Sigmoid colon (tissue), 6 donors: ENCODE measurements at regions not wholly inside any gene's neighbourhood (a gene's known extent, or its start where the extent isn't known, plus 50 kb on each side); places are given as distances from the start of the nearest gene placed in this dataset.

Source experiments
- DNase-seq: peaks from one replicate; pipeline ENCODE4 v3.0.0-alpha.2; 2019
- H3K27ac ChIP-seq, 4 donors: fragments of 200-600 bp; sonication (generic); one replicate each; pipeline ENCODE4 v1.5.1; 2016 to 2019; ENCODE audit warnings: mild to moderate bottlenecking in 1 of 4
- H3K27me3 ChIP-seq, 3 donors: fragments of 200-600 bp; sonication (generic); one replicate each; pipeline ENCODE4 v1.5.1; 2019; ENCODE audit warnings: mild to moderate bottlenecking in 1 of 3
- H3K36me3 ChIP-seq, 4 donors: fragments of 200-600 bp; sonication (generic); one replicate each; pipeline ENCODE4 v1.5.1; 2016 to 2019
- H3K4me1 ChIP-seq, 4 donors: fragments of 200-600 bp; sonication (generic); one replicate each; pipeline ENCODE4 v1.5.1; 2017 to 2019
- H3K4me3 ChIP-seq, 4 donors: fragments of 200-600 bp; sonication (generic); one replicate each; pipeline ENCODE4 v1.5.1; 2017 to 2019; ENCODE audit warnings: mild to moderate bottlenecking in 2 of 4, moderate library complexity in 1 of 4
- H3K9me3 ChIP-seq, 4 donors: fragments of 200-600 bp in 3 of 4; sonication (generic) in 3 of 4; one replicate each; pipeline versions ENCODE4 v1.5.1 to v1.6.1; 2013 to 2019
- EP300 ChIP-seq, 4 donors: sonication (generic); formaldehyde crosslinking; IDR thresholded peaks; one replicate each; pipeline ENCODE4 v1.6.1; 2017; ENCODE audit warnings: antibody characterized with exemption in 4 of 4
- POLR2A ChIP-seq, 2 donors: fragments of 450-650 bp; IDR thresholded peaks; one replicate each; pipeline ENCODE4 v1.6.1; 2016; ENCODE audit warnings: antibody characterized with exemption in 2 of 2, mild to moderate bottlenecking in 2 of 2, moderate library complexity in 2 of 2
- POLR2AphosphoS5 ChIP-seq, 4 donors: sonication (generic); formaldehyde crosslinking; IDR thresholded peaks; one replicate each; pipeline ENCODE4 v1.6.1; 2017; ENCODE audit warnings: antibody characterized with exemption in 4 of 4
- WGBS, 2 donors: extraction: QIAGEN DNeasy Blood & Tissue Kit; methylation state at CpG; one replicate each; pipeline ENCODE4 v1.1.7; 2013; 5-methylcytosine and 5-hydroxymethylcytosine counted together
- intact Hi-C: fragments of 100-400 bp; cut with DNase I; formaldehyde crosslinking; loops from one replicate; pipeline ENCODE4 v1.15.1; 2023
- TF ChIP-seq, protein P1 (sequence below), 4 experiments: fragments of 450-650 bp in 3 of 4; fragments of 200-600 bp in 1 of 4; IDR thresholded peaks; one replicate each; pipeline ENCODE4 v1.5.1; 2016 to 2019; ENCODE audit warnings: antibody characterized with exemption in 4 of 4, mild to moderate bottlenecking in 3 of 4, moderate library complexity in 2 of 4
- donor health status: healthy with polysubstance abuse.
- donor health status: healthy.

DNA sequence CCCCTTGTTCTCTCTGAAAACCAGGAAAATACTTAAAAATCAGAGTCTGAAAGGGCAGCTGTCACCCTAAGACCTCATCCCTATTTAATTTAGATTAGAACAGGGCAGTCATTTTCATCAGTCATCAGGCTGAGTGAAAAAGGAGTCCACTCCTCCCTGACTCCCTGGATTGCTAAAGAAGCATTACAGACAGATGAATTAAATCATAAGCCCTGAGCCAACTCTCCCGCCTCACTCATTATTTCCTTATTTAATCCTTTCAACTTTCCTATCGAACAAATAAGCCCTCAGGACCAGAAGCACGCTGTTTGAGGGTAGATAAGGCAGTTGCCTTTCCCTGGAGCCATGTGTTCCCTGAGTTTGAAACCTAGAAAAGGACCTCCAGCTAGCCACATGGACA is 201.9 kb upstream of the ANKRD55 start:
- H3K36me3 ChIP-seq, result no peaks in the 10 kb centered on the region
- H3K4me1 ChIP-seq, result no peaks in the 10 kb centered on the region
- DNase-seq, result no peak
- intact Hi-C loops, result no loop called here
- 93% methylated on average over 3 of the region's 3 CpGs for WGBS, 2 donors
- TF ChIP-seq, protein P1, sequence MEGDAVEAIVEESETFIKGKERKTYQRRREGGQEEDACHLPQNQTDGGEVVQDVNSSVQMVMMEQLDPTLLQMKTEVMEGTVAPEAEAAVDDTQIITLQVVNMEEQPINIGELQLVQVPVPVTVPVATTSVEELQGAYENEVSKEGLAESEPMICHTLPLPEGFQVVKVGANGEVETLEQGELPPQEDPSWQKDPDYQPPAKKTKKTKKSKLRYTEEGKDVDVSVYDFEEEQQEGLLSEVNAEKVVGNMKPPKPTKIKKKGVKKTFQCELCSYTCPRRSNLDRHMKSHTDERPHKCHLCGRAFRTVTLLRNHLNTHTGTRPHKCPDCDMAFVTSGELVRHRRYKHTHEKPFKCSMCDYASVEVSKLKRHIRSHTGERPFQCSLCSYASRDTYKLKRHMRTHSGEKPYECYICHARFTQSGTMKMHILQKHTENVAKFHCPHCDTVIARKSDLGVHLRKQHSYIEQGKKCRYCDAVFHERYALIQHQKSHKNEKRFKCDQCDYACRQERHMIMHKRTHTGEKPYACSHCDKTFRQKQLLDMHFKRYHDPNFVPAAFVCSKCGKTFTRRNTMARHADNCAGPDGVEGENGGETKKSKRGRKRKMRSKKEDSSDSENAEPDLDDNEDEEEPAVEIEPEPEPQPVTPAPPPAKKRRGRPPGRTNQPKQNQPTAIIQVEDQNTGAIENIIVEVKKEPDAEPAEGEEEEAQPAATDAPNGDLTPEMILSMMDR (IDR thresholded peaks at IDR 0.05), result no peak
- TF ChIP-seq POLR2AphosphoS5 (IDR thresholded peaks at IDR 0.05), result no peak
- no peak for TF ChIP-seq EP300 (IDR thresholded peaks at IDR 0.05)
- TF ChIP-seq POLR2A (IDR thresholded peaks at IDR 0.05), result no peak
- H3K27me3 ChIP-seq, result no peaks in the 10 kb centered on the region
- H3K9me3 ChIP-seq, result no peaks in the 10 kb centered on the region
- H3K4me3 ChIP-seq, result no peak overlapping the region
- no peak overlapping the region for H3K27ac ChIP-seq

DNA sequence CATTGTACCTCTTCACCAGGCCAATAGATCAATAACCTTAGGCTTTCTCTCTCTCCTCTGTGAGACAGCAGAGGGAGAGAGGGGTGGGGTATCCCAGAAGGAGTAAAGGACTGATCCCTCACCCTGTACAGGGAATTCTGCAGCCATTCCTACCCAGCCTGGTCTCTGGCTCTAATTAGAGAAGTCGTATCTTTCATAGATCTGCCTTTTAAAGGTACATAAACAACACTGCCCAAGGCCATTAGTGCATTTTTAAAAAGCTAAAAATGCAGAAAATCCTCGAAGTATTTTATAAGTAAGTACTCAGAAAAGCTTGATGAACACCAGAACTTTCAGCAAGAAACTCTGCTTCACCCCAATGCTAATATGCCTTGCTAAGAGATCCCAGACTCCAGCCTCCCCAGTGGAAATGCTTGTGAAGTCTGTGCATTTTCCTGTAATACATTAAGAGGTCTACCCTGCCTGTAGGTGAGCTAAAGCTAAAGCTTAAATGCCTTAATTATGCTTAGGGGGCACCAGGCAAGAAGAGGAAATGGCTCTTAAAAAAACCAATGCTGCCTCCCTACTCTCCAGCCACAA is 200.0 kb upstream of the ANKRD55 start:
- no peaks in the 10 kb centered on the region for H3K27me3 ChIP-seq
- H3K36me3 ChIP-seq, result no peaks in the 10 kb centered on the region
- no peak overlapping the region for H3K27ac ChIP-seq
- no peak for DNase-seq
- WGBS, 2 donors, result 63 to 73% methylated on average over 2 of the region's 2 CpGs
- no peak overlapping the region for H3K4me3 ChIP-seq
- intact Hi-C loops, result no loop called here
- H3K4me1 ChIP-seq, result no peaks in the 10 kb centered on the region
- no peaks in the 10 kb centered on the region for H3K9me3 ChIP-seq
- TF ChIP-seq, protein P1 (IDR thresholded peaks at IDR 0.05), result no peak
- TF ChIP-seq EP300 (IDR thresholded peaks at IDR 0.05) (no peak), POLR2AphosphoS5 (IDR thresholded peaks at IDR 0.05) (no peak), POLR2A (IDR thresholded peaks at IDR 0.05) (no peak)

DNA sequence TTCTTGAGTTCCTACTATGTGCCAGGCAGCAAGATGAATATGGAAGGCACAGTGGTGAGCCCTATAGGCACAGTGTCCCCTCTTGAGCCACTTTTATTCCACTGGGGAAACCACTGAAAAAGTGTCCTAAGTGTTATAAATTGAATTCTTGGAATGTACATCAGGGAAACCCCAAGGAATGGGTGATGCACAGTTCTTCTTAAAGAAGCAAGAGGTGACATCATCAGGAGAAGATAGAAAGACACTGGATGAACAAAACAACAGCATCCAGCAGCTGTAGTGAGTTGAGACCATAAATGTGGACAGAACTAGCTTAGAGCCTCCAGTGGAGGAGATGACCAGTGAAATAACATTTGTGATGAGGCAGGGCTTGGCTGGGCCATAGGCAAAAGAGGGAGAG is 199.2 kb upstream of the ANKRD55 start:
- no peaks in the 10 kb centered on the region for H3K27me3 ChIP-seq
- no peak for DNase-seq
- H3K4me1 ChIP-seq, result no peaks in the 10 kb centered on the region
- H3K4me3 ChIP-seq, result no peak overlapping the region
- no peaks in the 10 kb centered on the region for H3K9me3 ChIP-seq
- H3K36me3 ChIP-seq, result no peaks in the 10 kb centered on the region
- H3K27ac ChIP-seq, result no peak overlapping the region
- intact Hi-C loops, result no loop called here
- TF ChIP-seq, protein P1 (IDR thresholded peaks at IDR 0.05), result no peak
- TF ChIP-seq POLR2AphosphoS5 (IDR thresholded peaks at IDR 0.05), result no peak
- no peak for TF ChIP-seq EP300 (IDR thresholded peaks at IDR 0.05)
- TF ChIP-seq POLR2A (IDR thresholded peaks at IDR 0.05), result no peak

DNA sequence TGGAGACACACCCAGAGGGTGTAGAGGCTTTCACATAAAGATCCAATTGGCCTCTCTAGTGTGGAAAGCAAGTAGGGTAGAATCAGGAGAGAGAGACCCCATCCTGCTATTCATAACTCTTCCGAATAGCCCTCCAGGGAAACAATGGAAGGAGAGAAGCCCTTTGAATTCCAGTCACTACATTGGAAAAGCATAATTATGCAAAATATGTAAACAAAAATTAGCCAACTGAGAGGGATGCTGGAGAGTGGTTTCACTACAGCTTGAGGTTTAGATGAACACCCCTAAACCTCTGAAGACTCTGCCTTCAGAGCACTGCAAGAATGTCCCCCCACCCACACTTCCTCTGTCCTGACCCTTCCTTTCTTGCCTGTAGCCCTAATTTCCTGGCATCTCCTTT is 197.3 kb upstream of the ANKRD55 start:
- TF ChIP-seq, protein P1 (IDR thresholded peaks at IDR 0.05), result no peak
- TF ChIP-seq POLR2AphosphoS5 (IDR thresholded peaks at IDR 0.05), result no peak
- TF ChIP-seq EP300 (IDR thresholded peaks at IDR 0.05), result no peak
- TF ChIP-seq POLR2A (IDR thresholded peaks at IDR 0.05), result no peak
- no peaks in the 10 kb centered on the region for H3K4me1 ChIP-seq
- no peaks in the 10 kb centered on the region for H3K36me3 ChIP-seq
- H3K4me3 ChIP-seq, result no peak overlapping the region
- WGBS, 2 donors, result 29 to 81% methylated on average over 1 of the region's 1 CpG
- intact Hi-C loops, result no loop called here
- no peaks in the 10 kb centered on the region for H3K9me3 ChIP-seq
- no peak for DNase-seq
- no peaks in the 10 kb centered on the region for H3K27me3 ChIP-seq
- no peak overlapping the region for H3K27ac ChIP-seq

DNA sequence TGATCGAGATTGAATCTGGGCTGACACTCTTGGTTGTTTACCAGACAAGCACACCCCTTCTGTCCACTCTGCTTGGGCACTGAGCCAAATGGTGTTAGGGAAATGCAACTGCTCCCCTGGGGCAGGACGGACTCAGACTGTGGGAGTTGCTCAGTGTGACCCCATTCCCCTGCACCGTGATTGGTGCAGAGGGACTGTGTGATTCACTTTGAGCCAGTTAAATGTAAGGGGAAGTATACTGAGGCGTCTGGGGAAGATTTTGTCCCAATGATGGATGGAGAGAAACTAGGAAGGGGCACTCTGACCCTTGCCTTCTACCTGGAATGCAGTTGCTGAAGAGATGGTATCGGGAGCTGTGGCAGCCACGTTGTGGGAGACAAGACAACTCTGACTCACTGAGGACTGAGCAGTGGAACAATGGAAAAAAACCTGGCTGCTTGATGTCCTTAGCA is 196.0 kb upstream of the ANKRD55 start:
- Histone ChIP-seq H3K4me1 (no peaks in the 10 kb centered on the region), H3K36me3 (no peaks in the 10 kb centered on the region), H3K9me3 (peaks cover 0 to 2% (median 0%) of the 10 kb centered on the region in 4 donors), H3K4me3 (no peak overlapping the region), H3K27ac (no peak overlapping the region), H3K27me3 (no peaks in the 10 kb centered on the region)
- 60 to 75% methylated on average over 6 of the region's 6 CpGs for WGBS, 2 donors
- no peak for DNase-seq
- intact Hi-C loops, result no loop called here
- TF ChIP-seq POLR2A (IDR thresholded peaks at IDR 0.05), result no peak
- TF ChIP-seq EP300 (IDR thresholded peaks at IDR 0.05), result no peak
- TF ChIP-seq, protein P1 (IDR thresholded peaks at IDR 0.05), result no peak
- no peak for TF ChIP-seq POLR2AphosphoS5 (IDR thresholded peaks at IDR 0.05)
